GM13976 (cell line): ENCODE measurements at regions not wholly inside any gene's neighbourhood (a gene's known extent, or its start where the extent isn't known, plus 50 kb on each side); places are given as distances from the start of the nearest gene placed in this dataset.

Experiments
- DNase-seq: peaks from one replicate; pipeline ENCODE4 v3.0.0; 2012; ENCODE audit warnings: low spot score
- CTCF ChIP-seq: IDR thresholded peaks from 2 replicates; pipeline ENCODE4 v1.5.1; 2012; ENCODE audit warnings: borderline replicate concordance, mild to moderate bottlenecking; ENCODE audit not compliant: insufficient read depth; ENCODE audit errors: extremely low read depth, missing control alignments, control extremely low read depth
- in situ Hi-C: fragments of 300-500 bp; cut with MboI; formaldehyde crosslinking; loops from one replicate; pipeline ENCODE4 v1.12.0; 2022; ENCODE audit warnings: low sequenced_read_pairs, mixed read lengths, inconsistent platforms; ENCODE audit not compliant: unreplicated experiment

- in situ Hi-C loops: no loop called here
- no peak for DNase-seq
- TF ChIP-seq CTCF: no peak
Observed at GRCh38 chr7:125899577-125899976, 970.0 kb upstream of the POT1 start.

GRCh38 chr7:125892434-125892833 lies 962.8 kb upstream of the POT1 start:
- DNase-seq: no peak
- in situ Hi-C loops: no loop called here
- no peak for TF ChIP-seq CTCF

- no peak for TF ChIP-seq CTCF
- in situ Hi-C loops: no loop called here
- DNase-seq: no peak
Observed at GRCh38 chr7:125878988-125879387, 949.4 kb upstream of the POT1 start.

- in situ Hi-C loops: no loop called here
- peak; percentile 10 for DNase-seq
- TF ChIP-seq CTCF: no peak
Observed at GRCh38 chr7:125878235-125878956, 948.8 kb upstream of the POT1 start.

- in situ Hi-C loops: no loop called here
- no peak for TF ChIP-seq CTCF
- DNase-seq: no peak
Observed at GRCh38 chr7:125877246-125877645, 947.6 kb upstream of the POT1 start.

GRCh38 chr7:125876431-125876830 lies 946.8 kb upstream of the POT1 start:
- in situ Hi-C loops: no loop called here
- no peak for TF ChIP-seq CTCF
- DNase-seq: no peak
